ENCODE measurements at regions not wholly inside any gene's neighbourhood (a gene's known extent, or its start where the extent isn't known, plus 50 kb on each side); places are given as distances from the start of the nearest gene placed in this dataset.

GRCh38 chr11:128184981-128185380 lies 402.4 kb downstream of the ETS1 start:
- TF ChIP-seq, protein P1, sequence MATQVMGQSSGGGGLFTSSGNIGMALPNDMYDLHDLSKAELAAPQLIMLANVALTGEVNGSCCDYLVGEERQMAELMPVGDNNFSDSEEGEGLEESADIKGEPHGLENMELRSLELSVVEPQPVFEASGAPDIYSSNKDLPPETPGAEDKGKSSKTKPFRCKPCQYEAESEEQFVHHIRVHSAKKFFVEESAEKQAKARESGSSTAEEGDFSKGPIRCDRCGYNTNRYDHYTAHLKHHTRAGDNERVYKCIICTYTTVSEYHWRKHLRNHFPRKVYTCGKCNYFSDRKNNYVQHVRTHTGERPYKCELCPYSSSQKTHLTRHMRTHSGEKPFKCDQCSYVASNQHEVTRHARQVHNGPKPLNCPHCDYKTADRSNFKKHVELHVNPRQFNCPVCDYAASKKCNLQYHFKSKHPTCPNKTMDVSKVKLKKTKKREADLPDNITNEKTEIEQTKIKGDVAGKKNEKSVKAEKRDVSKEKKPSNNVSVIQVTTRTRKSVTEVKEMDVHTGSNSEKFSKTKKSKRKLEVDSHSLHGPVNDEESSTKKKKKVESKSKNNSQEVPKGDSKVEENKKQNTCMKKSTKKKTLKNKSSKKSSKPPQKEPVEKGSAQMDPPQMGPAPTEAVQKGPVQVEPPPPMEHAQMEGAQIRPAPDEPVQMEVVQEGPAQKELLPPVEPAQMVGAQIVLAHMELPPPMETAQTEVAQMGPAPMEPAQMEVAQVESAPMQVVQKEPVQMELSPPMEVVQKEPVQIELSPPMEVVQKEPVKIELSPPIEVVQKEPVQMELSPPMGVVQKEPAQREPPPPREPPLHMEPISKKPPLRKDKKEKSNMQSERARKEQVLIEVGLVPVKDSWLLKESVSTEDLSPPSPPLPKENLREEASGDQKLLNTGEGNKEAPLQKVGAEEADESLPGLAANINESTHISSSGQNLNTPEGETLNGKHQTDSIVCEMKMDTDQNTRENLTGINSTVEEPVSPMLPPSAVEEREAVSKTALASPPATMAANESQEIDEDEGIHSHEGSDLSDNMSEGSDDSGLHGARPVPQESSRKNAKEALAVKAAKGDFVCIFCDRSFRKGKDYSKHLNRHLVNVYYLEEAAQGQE (IDR thresholded peaks at IDR 0.05; ENCODE audit: low read depth, low read length): no peak
- TF ChIP-seq EZH2phosphoT487 (IDR thresholded peaks at IDR 0.05; ENCODE audit: borderline replicate concordance, low read depth) (no peak), USF2 (IDR thresholded peaks at IDR 0.05; ENCODE audit: borderline replicate concordance, low read depth, low read length) (no peak), RCOR1 (IDR thresholded peaks at IDR 0.05; ENCODE audit: low read length) (no peak), SIN3A (IDR thresholded peaks at IDR 0.05; ENCODE audit: borderline replicate concordance, low read depth, low read length) (no peak), FOXM1 (IDR thresholded peaks at IDR 0.05; ENCODE audit: low read depth) (no peak), EP300 (IDR thresholded peaks at IDR 0.05; ENCODE audit: borderline replicate concordance in 1 of 2, low read depth in 1 of 2, low read length in 1 of 2) (no peak), POLR2AphosphoS5 (IDR thresholded peaks at IDR 0.05; ENCODE audit: low read depth, low read length) (no peak), RAD21 (IDR thresholded peaks at IDR 0.05; ENCODE audit: low read length) (no peak)
- TF ChIP-seq, protein P2, sequence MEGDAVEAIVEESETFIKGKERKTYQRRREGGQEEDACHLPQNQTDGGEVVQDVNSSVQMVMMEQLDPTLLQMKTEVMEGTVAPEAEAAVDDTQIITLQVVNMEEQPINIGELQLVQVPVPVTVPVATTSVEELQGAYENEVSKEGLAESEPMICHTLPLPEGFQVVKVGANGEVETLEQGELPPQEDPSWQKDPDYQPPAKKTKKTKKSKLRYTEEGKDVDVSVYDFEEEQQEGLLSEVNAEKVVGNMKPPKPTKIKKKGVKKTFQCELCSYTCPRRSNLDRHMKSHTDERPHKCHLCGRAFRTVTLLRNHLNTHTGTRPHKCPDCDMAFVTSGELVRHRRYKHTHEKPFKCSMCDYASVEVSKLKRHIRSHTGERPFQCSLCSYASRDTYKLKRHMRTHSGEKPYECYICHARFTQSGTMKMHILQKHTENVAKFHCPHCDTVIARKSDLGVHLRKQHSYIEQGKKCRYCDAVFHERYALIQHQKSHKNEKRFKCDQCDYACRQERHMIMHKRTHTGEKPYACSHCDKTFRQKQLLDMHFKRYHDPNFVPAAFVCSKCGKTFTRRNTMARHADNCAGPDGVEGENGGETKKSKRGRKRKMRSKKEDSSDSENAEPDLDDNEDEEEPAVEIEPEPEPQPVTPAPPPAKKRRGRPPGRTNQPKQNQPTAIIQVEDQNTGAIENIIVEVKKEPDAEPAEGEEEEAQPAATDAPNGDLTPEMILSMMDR (IDR thresholded peaks at IDR 0.05): no peak

Measured in SK-N-SH (cell line).